SU-DHL-6 (cell line): ENCODE measurements at regions not wholly inside any gene's neighbourhood (a gene's known extent, or its start where the extent isn't known, plus 50 kb on each side); places are given as distances from the start of the nearest gene placed in this dataset.

ENCODE experiments used
- H2AFZ ChIP-seq: fragments of 200-600 bp; sonication (generic); 2 replicates; pipeline ENCODE4 v1.6.1; 2014; ENCODE audit warnings: low read depth, mild to moderate bottlenecking, moderate library complexity, mixed read lengths, antibody characterized with exemption, low read length; ENCODE audit not compliant: severe bottlenecking
- H3F3A ChIP-seq: fragments of 200-600 bp; shearing (Covaris generic); 2 replicates; pipeline ENCODE4 v1.6.0; 2016; ENCODE audit warnings: antibody characterized with exemption, mild to moderate bottlenecking; ENCODE audit not compliant: insufficient read depth
- H3K27ac ChIP-seq: fragments of 200-600 bp; sonication (generic); 2 replicates; pipeline ENCODE4 v1.5.1; 2016; ENCODE audit warnings: low read depth, mild to moderate bottlenecking, low read length, moderate library complexity, mixed read lengths
- H3K27me3 ChIP-seq: fragments of 200-600 bp; sonication (generic), shearing (Covaris generic); 2 replicates; pipeline ENCODE4 v1.6.0; 2014; ENCODE audit warnings: mild to moderate bottlenecking, low read length
- H3K36me3 ChIP-seq: fragments of 200-600 bp; sonication (generic); 2 replicates; pipeline ENCODE4 v1.6.1; 2014; ENCODE audit warnings: mild to moderate bottlenecking, low read length, mixed read lengths
- H3K4me2 ChIP-seq: fragments of 300-600, 200-600 bp; shearing (Covaris generic), sonication (generic); 2 replicates; pipeline ENCODE4 v1.6.0; 2014; ENCODE audit warnings: low read length, low read depth, mild to moderate bottlenecking; ENCODE audit not compliant: poor library complexity, severe bottlenecking
- H3K4me3 ChIP-seq: fragments of 200-600 bp; sonication (generic); 2 replicates; pipeline ENCODE4 v1.5.1; 2014; ENCODE audit warnings: antibody characterized with exemption, low read length, mild to moderate bottlenecking, mixed read lengths; ENCODE audit not compliant: insufficient read depth, poor library complexity, severe bottlenecking
- H3K79me2 ChIP-seq: fragments of 200-600 bp; sonication (generic); 2 replicates; pipeline ENCODE4 v1.6.1; 2014; ENCODE audit warnings: mild to moderate bottlenecking, low read length, moderate library complexity; ENCODE audit not compliant: insufficient read depth
- H3K9ac ChIP-seq: fragments of 200-600 bp; sonication (generic); 2 replicates; pipeline ENCODE4 v1.7.0; 2014; ENCODE audit warnings: mild to moderate bottlenecking, low read length
- H3K9me2 ChIP-seq: fragments of 200-600 bp; sonication (generic); replicated peaks from 2 replicates; pipeline ENCODE4 v1.6.1; 2014; ENCODE audit warnings: low read length; ENCODE audit not compliant: insufficient read depth
- H3K9me3 ChIP-seq: fragments of 200-600 bp; sonication (generic); 2 replicates; pipeline ENCODE4 v1.6.1; 2014; ENCODE audit warnings: low read length, mixed read lengths; ENCODE audit not compliant: insufficient read depth
- H4K20me1 ChIP-seq: fragments of 200-600 bp; sonication (generic); 2 replicates; pipeline ENCODE4 v1.6.1; 2014; ENCODE audit warnings: low read depth, mild to moderate bottlenecking, antibody characterized with exemption, low read length, moderate library complexity, mixed read lengths
- CTCF ChIP-seq: fragments of 200-600 bp; sonication (generic); IDR thresholded peaks from one replicate; pipeline ENCODE4 v1.5.1; 2017; ENCODE audit warnings: antibody characterized with exemption, mild to moderate bottlenecking, low read length, moderate library complexity; ENCODE audit not compliant: insufficient read depth, poor library complexity, severe bottlenecking
- EZH2phosphoT487 ChIP-seq: fragments of 200-600 bp; sonication (generic), shearing (Covaris generic); conservative IDR thresholded peaks from 2 replicates; pipeline ENCODE4 v1.6.1; 2018; ENCODE audit warnings: mild to moderate bottlenecking, antibody characterized with exemption, low read length, moderate library complexity, mixed read lengths

DNA sequence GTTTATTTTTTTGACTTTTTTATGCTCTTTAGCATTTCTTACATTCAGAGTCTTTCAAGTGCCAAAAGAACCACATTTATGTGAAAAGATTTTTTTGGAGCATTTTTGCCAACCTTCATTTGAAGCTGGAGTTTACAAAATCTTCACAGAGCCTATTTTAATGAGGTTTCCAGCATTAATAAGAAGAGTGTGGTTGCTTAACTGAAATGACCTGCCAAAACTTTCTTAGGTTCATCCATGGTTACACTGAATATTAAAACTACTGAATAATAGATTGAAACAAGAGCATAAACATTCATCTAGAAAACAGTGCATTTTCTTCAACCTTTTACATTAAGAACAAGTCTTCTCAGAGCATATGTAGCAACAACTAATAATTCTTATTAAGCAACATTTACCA, 672.3 kb upstream of the CXADR start:
- Histone ChIP-seq H3K36me3 (no peaks in the 10 kb centered on the region), H3K79me2 (no peaks in the 10 kb centered on the region), H3K4me3 (no peak overlapping the region)

DNA sequence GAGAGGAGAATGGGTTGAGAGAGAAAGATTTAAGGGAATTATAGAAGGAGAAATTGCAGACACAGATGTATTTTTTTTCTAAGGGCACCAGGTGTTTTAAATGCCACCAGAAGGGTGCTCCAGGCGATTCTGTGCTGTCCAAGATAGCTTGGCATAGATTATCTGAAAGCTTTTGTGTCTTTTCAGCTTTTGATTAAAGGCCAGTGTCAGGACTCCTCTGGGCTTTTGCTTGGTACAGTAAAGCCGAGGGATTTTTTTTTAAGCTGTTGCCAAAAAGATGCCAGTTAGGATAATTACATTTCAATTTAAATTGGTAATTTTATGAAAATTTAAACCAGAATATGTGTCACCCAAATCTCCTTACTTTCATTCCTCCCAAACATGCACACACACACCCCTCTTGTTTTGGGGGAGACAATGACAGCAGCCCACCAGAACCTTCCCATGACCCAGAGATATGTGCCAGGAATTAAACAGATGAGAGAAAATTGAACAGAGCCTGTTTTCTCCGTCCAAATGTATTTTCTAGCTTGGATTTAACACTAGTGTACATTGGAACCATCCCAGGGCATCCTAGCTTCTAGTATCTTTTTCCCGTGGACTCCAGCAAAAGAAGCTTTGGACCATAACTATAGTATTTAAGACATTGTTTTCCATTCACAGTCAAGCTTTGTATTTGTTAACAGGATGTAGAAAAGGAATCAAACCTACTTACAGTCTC, 670.7 kb upstream of the CXADR start:
- Histone ChIP-seq H3K36me3 (no peaks in the 10 kb centered on the region), H3K4me2 (no peak overlapping the region), H4K20me1 (no peaks in the 10 kb centered on the region), H3F3A (no peaks in the 10 kb centered on the region), H3K27me3 (no peaks in the 10 kb centered on the region), H3K9me3 (no peaks in the 10 kb centered on the region), H3K9ac (no peak overlapping the region), H3K79me2 (no peaks in the 10 kb centered on the region), H3K27ac (no peak overlapping the region), H3K9me2 (0 out of 2 replicates have a peak, but pooled peaks cover 3% of the 10 kb centered on the region), H3K4me3 (no peak overlapping the region), H2AFZ (no peak overlapping the region)
- no peak for TF ChIP-seq CTCF
- TF ChIP-seq EZH2phosphoT487, result no peak

More for the DNA sequence above, 672.3 kb upstream of the CXADR start:
- H3K9me2 ChIP-seq, result 0 out of 2 replicates have a peak, but pooled peaks cover 3% of the 10 kb centered on the region
- H3K9ac ChIP-seq, result no peak overlapping the region
- H3K9me3 ChIP-seq, result no peaks in the 10 kb centered on the region
- H3K27ac ChIP-seq, result no peak overlapping the region
- H2AFZ ChIP-seq, result no peak overlapping the region
- H3K27me3 ChIP-seq, result no peaks in the 10 kb centered on the region
- no peak overlapping the region for H3K4me2 ChIP-seq
- no peaks in the 10 kb centered on the region for H4K20me1 ChIP-seq
- no peaks in the 10 kb centered on the region for H3F3A ChIP-seq
- TF ChIP-seq EZH2phosphoT487, result no peak
- no peak for TF ChIP-seq CTCF

GRCh38 chr21:16842696-16843035, 670.2 kb upstream of the CXADR start:
- Histone ChIP-seq H3K27ac (no peak overlapping the region), H3K4me2 (no peak overlapping the region), H3K9me2 (0 out of 2 replicates have a peak, but pooled peaks cover 3% of the 10 kb centered on the region), H3K9ac (no peak overlapping the region), H3K36me3 (no peaks in the 10 kb centered on the region), H3K9me3 (no peaks in the 10 kb centered on the region), H3K79me2 (no peaks in the 10 kb centered on the region), H2AFZ (no peak overlapping the region), H3K4me3 (no peak overlapping the region), H3F3A (no peaks in the 10 kb centered on the region), H3K27me3 (no peaks in the 10 kb centered on the region), H4K20me1 (no peaks in the 10 kb centered on the region)
- TF ChIP-seq CTCF, result no peak
- TF ChIP-seq EZH2phosphoT487, result no peak
